SK-N-SH (cell line): ENCODE measurements at regions not wholly inside any gene's neighbourhood (a gene's known extent, or its start where the extent isn't known, plus 50 kb on each side); places are given as distances from the start of the nearest gene placed in this dataset.
A peak's percentile ranks its signal among the peaks of the same experiment; 100 is the strongest.

Experiments used
- CTCF ChIA-PET: fragments of 300-600, 350-600 bp; formaldehyde crosslinking; extraction: SDS; loops from one replicate; lab custom pipeline; 2021; lab: Yijun Ruan, JAX
- POLR2A ChIA-PET: fragments of 350-600 bp; sonication (Branson Sonifier 250); formaldehyde crosslinking; extraction: SDS; loops from one replicate; lab custom pipeline; 2020; ENCODE audit warnings: antibody characterized with exemption, inconsistent platforms; lab: Yijun Ruan, JAX
- DNase-seq: peaks from one replicate; pipeline ENCODE4 v3.0.0; 2012
- H2AFZ ChIP-seq: fragments of 200-600 bp; sonication (generic); 2 replicates; pipeline ENCODE4 v1.8.1; 2016; ENCODE audit warnings: antibody characterized with exemption, mild to moderate bottlenecking, low read depth
- H3F3A ChIP-seq: fragments of 200-600 bp; sonication (generic); replicated peaks from 2 replicates; pipeline ENCODE3; 2016; ENCODE audit warnings: antibody characterized with exemption, mild to moderate bottlenecking; ENCODE audit not compliant: insufficient read depth
- H3K27ac ChIP-seq, 2 experiments: fragments of 200-500 bp in 1 of 2; fragments of 200-600 bp in 1 of 2; sonication (Bioruptor generic) in 1 of 2; sonication (generic), shearing (Covaris generic) in 1 of 2; 2 replicates each; pipeline versions ENCODE4 v1.5.1 to v1.6.1; 2014 to 2016; ENCODE audit warnings: low read depth in 2 of 2, inconsistent platforms in 1 of 2, low read length in 1 of 2, mild to moderate bottlenecking in 1 of 2, mixed read lengths in 1 of 2
- H3K27me3 ChIP-seq: fragments of 200-600 bp; sonication (generic), shearing (Covaris generic); 2 replicates; pipeline ENCODE4 v1.6.1; 2016; ENCODE audit warnings: mixed run types; ENCODE audit not compliant: insufficient read depth
- H3K36me3 ChIP-seq, 2 experiments: fragments of 200-500 bp in 1 of 2; fragments of 200-600 bp in 1 of 2; sonication (Bioruptor generic) in 1 of 2; sonication (generic) in 1 of 2; replicated peaks in 1 of 2; 2 replicates each; pipeline versions ENCODE3 to v1.5.1; 2014 to 2016; ENCODE audit warnings: low read length in 1 of 2, mild to moderate bottlenecking in 1 of 2; ENCODE audit not compliant: insufficient read depth in 2 of 2, control insufficient read depth in 1 of 2
- H3K4me1 ChIP-seq, 2 experiments: fragments of 200-500 bp in 1 of 2; fragments of 200-600 bp in 1 of 2; sonication (Bioruptor generic) in 1 of 2; sonication (generic), shearing (Covaris generic) in 1 of 2; 2 replicates each; pipeline versions ENCODE4 v1.5.1 to v1.6.1; 2014 to 2016; ENCODE audit warnings: low read depth in 1 of 2, low read length in 1 of 2, mixed run types in 1 of 2; ENCODE audit not compliant: insufficient read depth in 2 of 2, control insufficient read depth in 1 of 2
- H3K4me2 ChIP-seq: fragments of 200-600 bp; sonication (generic), shearing (Covaris generic); 2 replicates; pipeline ENCODE4 v1.6.1; 2017; ENCODE audit warnings: mixed run types
- H3K4me3 ChIP-seq, 2 experiments: fragments of 200-500 bp in 1 of 2; fragments of 200-600 bp in 1 of 2; sonication (Bioruptor generic) in 1 of 2; sonication (generic), shearing (Covaris generic) in 1 of 2; 2 replicates each; pipeline versions ENCODE4 v1.5.1 to v1.8.1; 2014 to 2016; ENCODE audit warnings: low read depth in 2 of 2, inconsistent platforms in 1 of 2, low read length in 1 of 2, mild to moderate bottlenecking in 1 of 2, mixed read lengths in 1 of 2, moderate library complexity in 1 of 2
- H3K79me2 ChIP-seq: fragments of 200-600 bp; sonication (generic); 2 replicates; pipeline ENCODE4 v1.8.1; 2017; ENCODE audit warnings: mild to moderate bottlenecking; ENCODE audit not compliant: insufficient read depth
- H3K9ac ChIP-seq: fragments of 200-600 bp; sonication (generic); 2 replicates; pipeline ENCODE4 v1.6.1; 2017; ENCODE audit warnings: mixed run types
- H3K9me2 ChIP-seq: fragments of 200-600 bp; sonication (generic); 2 replicates; pipeline ENCODE4 v1.6.1; 2017; ENCODE audit warnings: mixed run types
- H3K9me3 ChIP-seq: fragments of 200-600 bp; sonication (generic); 2 replicates; pipeline ENCODE4 v1.6.1; 2017; ENCODE audit warnings: mixed run types, mild to moderate bottlenecking, moderate library complexity
- H4K20me1 ChIP-seq: fragments of 200-600 bp; sonication (generic); 2 replicates; pipeline ENCODE4 v1.6.1; 2017; ENCODE audit warnings: mild to moderate bottlenecking, mixed run types; ENCODE audit not compliant: insufficient read depth
- CHD2 ChIP-seq: fragments of 150-350 bp; IDR thresholded peaks from 2 replicates; pipeline ENCODE4 v1.6.1; 2018; ENCODE audit warnings: low read length; ENCODE audit not compliant: partially characterized antibody
- EP300 ChIP-seq, 2 experiments: IDR thresholded peaks; 2 replicates each; pipeline versions ENCODE4 v1.4.0 to v1.6.1; 2012; ENCODE audit warnings: borderline replicate concordance in 1 of 2, low read depth in 1 of 2, low read length in 1 of 2
- FOSL2 ChIP-seq: IDR thresholded peaks from 2 replicates; pipeline ENCODE4 v1.4.0; 2012; ENCODE audit warnings: low read depth, mild to moderate bottlenecking, moderate library complexity, borderline replicate concordance
- FOXJ3 ChIP-seq: sonication (generic); formaldehyde crosslinking; IDR thresholded peaks from 2 replicates; pipeline ENCODE4 v1.5.1; 2020; ENCODE audit warnings: mild to moderate bottlenecking, missing genetic modification reagents
- FOXM1 ChIP-seq: IDR thresholded peaks from 2 replicates; pipeline ENCODE4 v1.4.0; 2012; ENCODE audit warnings: low read depth, mild to moderate bottlenecking
- GABPA ChIP-seq: IDR thresholded peaks from 2 replicates; pipeline ENCODE4 v1.4.0; 2012; ENCODE audit warnings: low read depth, mild to moderate bottlenecking
- GATA2 ChIP-seq: sonication (generic); formaldehyde crosslinking; IDR thresholded peaks from 2 replicates; pipeline ENCODE4 v1.5.0; 2020; ENCODE audit warnings: mild to moderate bottlenecking, missing genetic modification reagents
- MEF2A ChIP-seq: IDR thresholded peaks from 2 replicates; pipeline ENCODE4 v1.4.0; 2012; ENCODE audit warnings: low read depth, borderline replicate concordance
- POLR2AphosphoS5 ChIP-seq: IDR thresholded peaks from 2 replicates; pipeline ENCODE4 v1.6.1; 2012; ENCODE audit warnings: low read depth, low read length
- RCOR1 ChIP-seq: fragments of 150-350 bp; IDR thresholded peaks from 2 replicates; pipeline ENCODE4 v1.6.1; 2017; ENCODE audit warnings: antibody characterized with exemption, low read length
- RXRA ChIP-seq: IDR thresholded peaks from 2 replicates; pipeline ENCODE4 v1.4.0; 2012; ENCODE audit warnings: low read depth, mild to moderate bottlenecking, borderline replicate concordance
- SIN3A ChIP-seq: IDR thresholded peaks from 2 replicates; pipeline ENCODE4 v1.6.1; 2012; ENCODE audit warnings: low read depth, mild to moderate bottlenecking, low read length, moderate library complexity, borderline replicate concordance
- SMC3 ChIP-seq: IDR thresholded peaks from 2 replicates; pipeline ENCODE4 v1.6.1; 2012; ENCODE audit warnings: low read depth, low read length, improper control_type of control experiment
- TEAD4 ChIP-seq: IDR thresholded peaks from 2 replicates; pipeline ENCODE4 v1.4.0; 2012; ENCODE audit warnings: mild to moderate bottlenecking, borderline replicate concordance; ENCODE audit not compliant: insufficient read depth
- YY1 ChIP-seq: IDR thresholded peaks from 2 replicates; pipeline ENCODE4 v1.4.0; 2012; ENCODE audit warnings: low read depth, mild to moderate bottlenecking
- WGBS: methylation state at CpG from one replicate; pipeline ENCODE4 v1.1.6; 2017; ENCODE audit warnings: low lambda C conversion rate; 5-methylcytosine and 5-hydroxymethylcytosine counted together
- TF ChIP-seq, protein P1 (sequence below): IDR thresholded peaks from 2 replicates; pipeline ENCODE4 v1.4.0; 2012; ENCODE audit warnings: low read depth
- TF ChIP-seq, protein P2 (sequence below): fragments of 150-350 bp; IDR thresholded peaks from 2 replicates; pipeline ENCODE4 v1.6.1; 2016; ENCODE audit warnings: mild to moderate bottlenecking, low read depth, low read length
- TF ChIP-seq, protein P3 (sequence below): IDR thresholded peaks from 2 replicates; pipeline ENCODE4; 2012
- TF ChIP-seq, protein P4 (sequence below): IDR thresholded peaks from 2 replicates; pipeline ENCODE4 v1.6.1; 2012; ENCODE audit warnings: mild to moderate bottlenecking, low read depth, low read length, moderate library complexity
- TF ChIP-seq, protein P5 (sequence below): IDR thresholded peaks from 2 replicates; pipeline ENCODE4 v1.4.0; 2012; ENCODE audit warnings: low read depth, borderline replicate concordance

DNA sequence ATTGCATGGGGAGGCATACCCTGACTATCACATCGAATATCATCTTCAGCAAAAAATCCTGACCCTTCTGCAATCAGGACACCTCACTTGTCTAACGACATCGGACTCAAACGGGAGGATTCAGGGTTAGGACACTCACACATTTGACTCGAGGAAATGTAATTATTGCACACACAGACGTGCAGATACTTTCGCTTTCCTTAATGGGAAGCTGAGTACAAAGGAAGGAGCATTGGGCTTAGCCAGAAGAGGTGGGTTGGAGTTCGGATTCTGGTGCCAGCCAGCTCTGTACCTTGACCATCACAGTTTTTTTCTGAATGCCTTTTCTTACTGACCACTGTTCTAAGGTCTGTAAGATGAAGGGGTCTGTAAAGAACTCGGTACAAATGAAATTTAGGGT is 260.4 kb downstream of the GALC start:
- H3K36me3 ChIP-seq: no peaks in the 10 kb centered on the region
- peak overlapping the region in 1 of 2 experiments; percentile 6; a peak in 1 of 4 replicates for H3K4me3 ChIP-seq
- CTCF ChIA-PET: interaction anchor here (1.4 to 6.3 kb wide), 2 partner anchors 14 to 164 kb away, joined by 4 to 34 read pairs; no protein-coding TSS in a partner anchor
- H3K9ac ChIP-seq: no peak overlapping the region
- no peak overlapping the region for H3K27ac ChIP-seq
- no peak overlapping the region for H3K4me2 ChIP-seq
- TF ChIP-seq FOXM1: no peak
- TF ChIP-seq, protein P1, sequence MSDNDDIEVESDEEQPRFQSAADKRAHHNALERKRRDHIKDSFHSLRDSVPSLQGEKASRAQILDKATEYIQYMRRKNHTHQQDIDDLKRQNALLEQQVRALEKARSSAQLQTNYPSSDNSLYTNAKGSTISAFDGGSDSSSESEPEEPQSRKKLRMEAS: no peak
- TF ChIP-seq RXRA: no peak
- no peak for TF ChIP-seq GABPA
- TF ChIP-seq EP300 (IDR thresholded peaks at IDR 0.05; ENCODE audit: borderline replicate concordance in 1 of 2, low read depth in 1 of 2, low read length in 1 of 2): no peak
- TF ChIP-seq TEAD4: no peak
- no peak for TF ChIP-seq FOXJ3
- no peak for TF ChIP-seq SIN3A
- TF ChIP-seq, protein P2, sequence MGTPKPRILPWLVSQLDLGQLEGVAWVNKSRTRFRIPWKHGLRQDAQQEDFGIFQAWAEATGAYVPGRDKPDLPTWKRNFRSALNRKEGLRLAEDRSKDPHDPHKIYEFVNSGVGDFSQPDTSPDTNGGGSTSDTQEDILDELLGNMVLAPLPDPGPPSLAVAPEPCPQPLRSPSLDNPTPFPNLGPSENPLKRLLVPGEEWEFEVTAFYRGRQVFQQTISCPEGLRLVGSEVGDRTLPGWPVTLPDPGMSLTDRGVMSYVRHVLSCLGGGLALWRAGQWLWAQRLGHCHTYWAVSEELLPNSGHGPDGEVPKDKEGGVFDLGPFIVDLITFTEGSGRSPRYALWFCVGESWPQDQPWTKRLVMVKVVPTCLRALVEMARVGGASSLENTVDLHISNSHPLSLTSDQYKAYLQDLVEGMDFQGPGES: no peak
- TF ChIP-seq SMC3: no peak
- TF ChIP-seq GATA2: no peak
- no peak for TF ChIP-seq FOSL2
- no peaks in the 10 kb centered on the region for H4K20me1 ChIP-seq
- no peaks in the 10 kb centered on the region for H3F3A ChIP-seq
- no peaks in the 10 kb centered on the region for H3K79me2 ChIP-seq
- H3K9me3 ChIP-seq: no peaks in the 10 kb centered on the region
- no peaks in the 10 kb centered on the region for H3K9me2 ChIP-seq
- no peaks in the 10 kb centered on the region for H3K4me1 ChIP-seq
- WGBS: 2% methylated on average over 9 of the region's 9 CpGs
- no peak for DNase-seq
- no peaks in the 10 kb centered on the region for H3K27me3 ChIP-seq
- POLR2A ChIA-PET: no interaction called here
- no peak overlapping the region for H2AFZ ChIP-seq

DNA sequence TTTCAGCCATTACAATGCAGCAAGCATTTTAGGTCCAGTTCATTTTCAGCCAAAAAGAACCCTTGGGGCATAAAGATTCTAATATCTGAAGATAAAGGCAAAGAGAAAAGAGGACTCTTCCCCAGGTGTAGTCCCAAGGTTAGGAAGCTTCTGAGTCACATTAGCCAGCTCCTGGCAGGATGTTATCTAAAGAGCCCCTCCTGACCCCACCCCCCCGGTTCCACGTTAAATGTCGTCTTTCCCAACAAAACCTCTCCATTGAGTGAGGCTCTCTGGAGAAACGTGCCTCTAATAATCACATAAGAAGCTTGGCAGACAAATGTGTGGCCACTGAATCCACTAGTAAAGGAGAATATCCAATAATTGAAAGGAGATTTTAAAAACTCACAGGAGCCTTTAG is 267.7 kb downstream of the GALC start:
- no peak overlapping the region for H3K4me3 ChIP-seq
- 0% methylated on average over 4 of the region's 4 CpGs for WGBS
- DNase-seq: no peak
- H3K4me2 ChIP-seq: no peak overlapping the region
- no peaks in the 10 kb centered on the region for H3K27me3 ChIP-seq
- no peaks in the 10 kb centered on the region for H3F3A ChIP-seq
- CTCF ChIA-PET: interaction anchor here (1.5 kb wide), 1 partner anchor 14 kb away, joined by 5 read pairs; no protein-coding TSS in a partner anchor
- H3K36me3 ChIP-seq: no peaks in the 10 kb centered on the region
- POLR2A ChIA-PET: no interaction called here
- no peaks in the 10 kb centered on the region for H3K79me2 ChIP-seq
- no peak overlapping the region for H3K27ac ChIP-seq
- H2AFZ ChIP-seq: no peak overlapping the region
- no peaks in the 10 kb centered on the region for H4K20me1 ChIP-seq
- H3K4me1 ChIP-seq: no peaks in the 10 kb centered on the region
- no peak overlapping the region for H3K9ac ChIP-seq
- H3K9me2 ChIP-seq: no peaks in the 10 kb centered on the region
- H3K9me3 ChIP-seq: no peaks in the 10 kb centered on the region
- TF ChIP-seq, protein P3, sequence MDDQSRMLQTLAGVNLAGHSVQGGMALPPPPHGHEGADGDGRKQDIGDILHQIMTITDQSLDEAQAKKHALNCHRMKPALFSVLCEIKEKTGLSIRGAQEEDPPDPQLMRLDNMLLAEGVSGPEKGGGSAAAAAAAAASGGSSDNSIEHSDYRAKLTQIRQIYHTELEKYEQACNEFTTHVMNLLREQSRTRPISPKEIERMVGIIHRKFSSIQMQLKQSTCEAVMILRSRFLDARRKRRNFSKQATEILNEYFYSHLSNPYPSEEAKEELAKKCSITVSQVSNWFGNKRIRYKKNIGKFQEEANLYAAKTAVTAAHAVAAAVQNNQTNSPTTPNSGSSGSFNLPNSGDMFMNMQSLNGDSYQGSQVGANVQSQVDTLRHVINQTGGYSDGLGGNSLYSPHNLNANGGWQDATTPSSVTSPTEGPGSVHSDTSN: no peak
- TF ChIP-seq CHD2 (no peak), FOXJ3 (no peak), GABPA (no peak), POLR2AphosphoS5 (no peak), FOSL2 (no peak), YY1 (no peak), RCOR1 (no peak), RXRA (no peak), GATA2 (no peak), MEF2A (no peak)
- TF ChIP-seq, protein P1: no peak
- TF ChIP-seq, protein P4, sequence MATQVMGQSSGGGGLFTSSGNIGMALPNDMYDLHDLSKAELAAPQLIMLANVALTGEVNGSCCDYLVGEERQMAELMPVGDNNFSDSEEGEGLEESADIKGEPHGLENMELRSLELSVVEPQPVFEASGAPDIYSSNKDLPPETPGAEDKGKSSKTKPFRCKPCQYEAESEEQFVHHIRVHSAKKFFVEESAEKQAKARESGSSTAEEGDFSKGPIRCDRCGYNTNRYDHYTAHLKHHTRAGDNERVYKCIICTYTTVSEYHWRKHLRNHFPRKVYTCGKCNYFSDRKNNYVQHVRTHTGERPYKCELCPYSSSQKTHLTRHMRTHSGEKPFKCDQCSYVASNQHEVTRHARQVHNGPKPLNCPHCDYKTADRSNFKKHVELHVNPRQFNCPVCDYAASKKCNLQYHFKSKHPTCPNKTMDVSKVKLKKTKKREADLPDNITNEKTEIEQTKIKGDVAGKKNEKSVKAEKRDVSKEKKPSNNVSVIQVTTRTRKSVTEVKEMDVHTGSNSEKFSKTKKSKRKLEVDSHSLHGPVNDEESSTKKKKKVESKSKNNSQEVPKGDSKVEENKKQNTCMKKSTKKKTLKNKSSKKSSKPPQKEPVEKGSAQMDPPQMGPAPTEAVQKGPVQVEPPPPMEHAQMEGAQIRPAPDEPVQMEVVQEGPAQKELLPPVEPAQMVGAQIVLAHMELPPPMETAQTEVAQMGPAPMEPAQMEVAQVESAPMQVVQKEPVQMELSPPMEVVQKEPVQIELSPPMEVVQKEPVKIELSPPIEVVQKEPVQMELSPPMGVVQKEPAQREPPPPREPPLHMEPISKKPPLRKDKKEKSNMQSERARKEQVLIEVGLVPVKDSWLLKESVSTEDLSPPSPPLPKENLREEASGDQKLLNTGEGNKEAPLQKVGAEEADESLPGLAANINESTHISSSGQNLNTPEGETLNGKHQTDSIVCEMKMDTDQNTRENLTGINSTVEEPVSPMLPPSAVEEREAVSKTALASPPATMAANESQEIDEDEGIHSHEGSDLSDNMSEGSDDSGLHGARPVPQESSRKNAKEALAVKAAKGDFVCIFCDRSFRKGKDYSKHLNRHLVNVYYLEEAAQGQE: no peak
- TF ChIP-seq, protein P5, sequence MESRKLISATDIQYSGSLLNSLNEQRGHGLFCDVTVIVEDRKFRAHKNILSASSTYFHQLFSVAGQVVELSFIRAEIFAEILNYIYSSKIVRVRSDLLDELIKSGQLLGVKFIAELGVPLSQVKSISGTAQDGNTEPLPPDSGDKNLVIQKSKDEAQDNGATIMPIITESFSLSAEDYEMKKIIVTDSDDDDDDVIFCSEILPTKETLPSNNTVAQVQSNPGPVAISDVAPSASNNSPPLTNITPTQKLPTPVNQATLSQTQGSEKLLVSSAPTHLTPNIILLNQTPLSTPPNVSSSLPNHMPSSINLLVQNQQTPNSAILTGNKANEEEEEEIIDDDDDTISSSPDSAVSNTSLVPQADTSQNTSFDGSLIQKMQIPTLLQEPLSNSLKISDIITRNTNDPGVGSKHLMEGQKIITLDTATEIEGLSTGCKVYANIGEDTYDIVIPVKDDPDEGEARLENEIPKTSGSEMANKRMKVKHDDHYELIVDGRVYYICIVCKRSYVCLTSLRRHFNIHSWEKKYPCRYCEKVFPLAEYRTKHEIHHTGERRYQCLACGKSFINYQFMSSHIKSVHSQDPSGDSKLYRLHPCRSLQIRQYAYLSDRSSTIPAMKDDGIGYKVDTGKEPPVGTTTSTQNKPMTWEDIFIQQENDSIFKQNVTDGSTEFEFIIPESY: no peak
